ENCODE measurements at regions not wholly inside any gene's neighbourhood (a gene's known extent, or its start where the extent isn't known, plus 50 kb on each side); places are given as distances from the start of the nearest gene placed in this dataset.

DNA sequence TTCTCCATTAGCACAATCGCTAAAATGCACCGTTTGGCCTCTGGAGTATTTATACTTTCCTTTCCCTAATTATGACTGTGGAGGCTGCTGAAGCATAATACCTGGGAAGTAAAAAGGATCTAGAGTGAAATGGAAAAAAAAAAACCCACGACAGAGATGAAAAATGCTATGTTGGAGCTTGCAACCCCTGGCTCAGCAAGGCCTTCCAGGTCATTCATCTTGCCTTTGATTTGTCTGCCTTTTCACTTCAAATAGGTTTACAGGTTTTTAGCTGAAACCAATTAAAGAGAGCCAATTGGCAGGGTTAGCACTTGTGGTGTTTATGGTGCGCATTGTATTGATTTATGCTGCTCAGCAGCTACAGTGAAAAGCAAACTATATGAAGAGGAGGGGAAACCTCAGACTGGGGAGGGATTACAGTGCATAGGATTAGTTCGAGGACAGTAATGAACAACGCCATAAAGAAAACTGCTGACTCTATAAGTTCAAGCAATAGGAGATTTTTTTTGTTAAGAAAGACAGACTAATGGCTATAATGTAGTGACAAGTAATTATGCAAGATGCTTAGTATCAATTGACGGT, 347.9 kb downstream of the MEIS1 start:
- ChIA-PET CTCF (interaction anchor here (0.7 kb wide), 1 partner anchor 87 kb away, joined by 3 read pairs; no protein-coding TSS in a partner anchor), POLR2A (no interaction called here)
- Histone ChIP-seq H3K27ac (ENCODE audit: extremely low read depth, low read depth, low read length) (no peak overlapping the region), H3K36me3 (ENCODE audit: control insufficient read depth in 2 of 2, insufficient read depth in 1 of 2, low read length in 2 of 2) (no peaks in the 10 kb centered on the region), H3K4me3 (ENCODE audit: low read depth, low read length) (no peak overlapping the region), H3K9me3 (ENCODE audit: control insufficient read depth, insufficient read depth, low read depth, low read length) (no peaks in the 10 kb centered on the region), H3K4me1 (ENCODE audit: control insufficient read depth, insufficient read depth, low read length) (no peaks in the 10 kb centered on the region; the same call in 1 of the 2 replicates)
- TF ChIP-seq ZNF112 (tag by site-specific recombination; IDR thresholded peaks at IDR 0.05): no peak
- no peak for TF ChIP-seq ZNF792 (tag by site-specific recombination; IDR thresholded peaks at IDR 0.05)
- TF ChIP-seq ZNF624 (tag by site-specific recombination; IDR thresholded peaks at IDR 0.05): no peak
- TF ChIP-seq GLIS2 (tag by site-specific recombination; IDR thresholded peaks at IDR 0.05): no peak
- no peak for TF ChIP-seq ZNF791 (tag by site-specific recombination; IDR thresholded peaks at IDR 0.05)
- no peak for TF ChIP-seq ZNF121 (tag by site-specific recombination; IDR thresholded peaks at IDR 0.05)
- no peak for TF ChIP-seq ZNF394 (tag by site-specific recombination; IDR thresholded peaks at IDR 0.05; ENCODE audit: borderline replicate concordance)
- TF ChIP-seq KLF9 (tag by site-specific recombination; IDR thresholded peaks at IDR 0.05; ENCODE audit: low read depth): no peak
- no peak for TF ChIP-seq ZNF830 (tag by site-specific recombination; IDR thresholded peaks at IDR 0.05; ENCODE audit: low read depth)
- TF ChIP-seq, protein P1, sequence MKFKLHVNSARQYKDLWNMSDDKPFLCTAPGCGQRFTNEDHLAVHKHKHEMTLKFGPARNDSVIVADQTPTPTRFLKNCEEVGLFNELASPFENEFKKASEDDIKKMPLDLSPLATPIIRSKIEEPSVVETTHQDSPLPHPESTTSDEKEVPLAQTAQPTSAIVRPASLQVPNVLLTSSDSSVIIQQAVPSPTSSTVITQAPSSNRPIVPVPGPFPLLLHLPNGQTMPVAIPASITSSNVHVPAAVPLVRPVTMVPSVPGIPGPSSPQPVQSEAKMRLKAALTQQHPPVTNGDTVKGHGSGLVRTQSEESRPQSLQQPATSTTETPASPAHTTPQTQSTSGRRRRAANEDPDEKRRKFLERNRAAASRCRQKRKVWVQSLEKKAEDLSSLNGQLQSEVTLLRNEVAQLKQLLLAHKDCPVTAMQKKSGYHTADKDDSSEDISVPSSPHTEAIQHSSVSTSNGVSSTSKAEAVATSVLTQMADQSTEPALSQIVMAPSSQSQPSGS (tag by site-specific recombination; IDR thresholded peaks at IDR 0.05; ENCODE audit: low read depth): no peak
- no peak for TF ChIP-seq ZNF561 (tag by site-specific recombination; IDR thresholded peaks at IDR 0.05; ENCODE audit: borderline replicate concordance)

DNA sequence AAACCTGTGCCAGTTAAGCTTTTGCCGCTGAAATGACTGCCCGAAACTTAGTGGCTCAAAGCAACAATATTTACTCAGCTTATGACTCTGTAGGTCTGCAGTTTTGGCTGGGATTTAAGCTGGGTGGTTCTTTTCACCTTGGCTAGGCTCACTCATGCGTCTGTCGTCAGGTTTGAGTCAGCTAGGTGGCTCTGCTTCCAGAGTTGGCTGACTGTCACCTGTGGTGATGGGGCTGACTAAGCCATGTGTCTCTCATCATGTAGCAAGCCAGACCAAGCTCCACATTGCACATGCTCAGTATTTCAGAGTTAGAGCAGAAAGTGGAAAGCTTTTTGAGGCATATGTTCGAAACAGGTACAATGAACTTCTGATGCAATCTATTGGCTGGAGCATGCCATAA, 354.8 kb downstream of the MEIS1 start:
- Histone ChIP-seq H3K4me1 (ENCODE audit: control insufficient read depth, insufficient read depth, low read length) (no peaks in the 10 kb centered on the region), H3K36me3 (ENCODE audit: control insufficient read depth in 2 of 2, insufficient read depth in 1 of 2, low read length in 2 of 2) (no peaks in the 10 kb centered on the region), H3K27ac (ENCODE audit: extremely low read depth, low read depth, low read length) (no peak overlapping the region), H3K4me3 (ENCODE audit: low read depth, low read length) (no peak overlapping the region), H3K9me3 (ENCODE audit: control insufficient read depth, insufficient read depth, low read depth, low read length) (no peaks in the 10 kb centered on the region)
- CTCF ChIA-PET: no interaction called here
- TF ChIP-seq SP2 (tag by site-specific recombination; IDR thresholded peaks at IDR 0.05): no peak
- TF ChIP-seq ZNF174 (tag by site-specific recombination; IDR thresholded peaks at IDR 0.05): no peak
- TF ChIP-seq KLF10 (tag by site-specific recombination; IDR thresholded peaks at IDR 0.05): no peak
- no peak for TF ChIP-seq GFI1B (tag by site-specific recombination; IDR thresholded peaks at IDR 0.05)
- no peak for TF ChIP-seq ZFP69B (tag by site-specific recombination; IDR thresholded peaks at IDR 0.05)
- TF ChIP-seq ZNF623 (tag by site-specific recombination; IDR thresholded peaks at IDR 0.05): no peak
- TF ChIP-seq ZNF169 (tag by site-specific recombination; IDR thresholded peaks at IDR 0.05): no peak
- POLR2A ChIA-PET: no interaction called here

DNA sequence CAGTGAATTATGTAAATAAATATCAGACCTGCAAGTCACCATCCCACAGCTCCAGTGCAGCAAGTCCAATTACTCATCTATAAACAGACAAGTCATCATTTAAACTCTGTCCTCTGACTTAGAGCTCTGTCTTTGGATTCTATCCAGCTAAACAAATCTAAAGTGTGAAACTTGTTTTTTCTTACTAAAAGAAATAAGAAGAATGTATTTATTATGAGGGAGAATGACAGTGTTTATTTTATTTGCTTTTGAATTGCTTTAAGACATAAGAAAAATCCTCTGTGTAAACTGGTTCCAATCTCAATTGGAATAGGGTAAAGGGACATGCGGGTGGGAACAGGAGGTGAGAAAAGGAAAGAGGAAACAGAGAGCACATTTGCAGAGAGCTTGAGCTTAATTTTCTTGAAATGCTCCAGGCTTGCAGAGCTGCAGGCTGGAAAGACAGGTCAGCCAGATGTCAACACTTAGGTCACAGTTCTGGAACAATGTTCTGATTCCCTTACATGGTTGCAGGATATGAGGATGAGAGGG, 355.8 kb downstream of the MEIS1 start:
- Histone ChIP-seq H3K36me3 (ENCODE audit: control insufficient read depth in 2 of 2, insufficient read depth in 1 of 2, low read length in 2 of 2) (no peaks in the 10 kb centered on the region), H3K27ac (ENCODE audit: extremely low read depth, low read depth, low read length) (no peak overlapping the region), H3K9me3 (ENCODE audit: control insufficient read depth, insufficient read depth, low read depth, low read length) (no peaks in the 10 kb centered on the region), H3K4me1 (ENCODE audit: control insufficient read depth, insufficient read depth, low read length) (no peaks in the 10 kb centered on the region), H3K4me3 (ENCODE audit: low read depth, low read length) (no peak overlapping the region)
- POLR2A ChIA-PET: no interaction called here
- TF ChIP-seq, protein P2, sequence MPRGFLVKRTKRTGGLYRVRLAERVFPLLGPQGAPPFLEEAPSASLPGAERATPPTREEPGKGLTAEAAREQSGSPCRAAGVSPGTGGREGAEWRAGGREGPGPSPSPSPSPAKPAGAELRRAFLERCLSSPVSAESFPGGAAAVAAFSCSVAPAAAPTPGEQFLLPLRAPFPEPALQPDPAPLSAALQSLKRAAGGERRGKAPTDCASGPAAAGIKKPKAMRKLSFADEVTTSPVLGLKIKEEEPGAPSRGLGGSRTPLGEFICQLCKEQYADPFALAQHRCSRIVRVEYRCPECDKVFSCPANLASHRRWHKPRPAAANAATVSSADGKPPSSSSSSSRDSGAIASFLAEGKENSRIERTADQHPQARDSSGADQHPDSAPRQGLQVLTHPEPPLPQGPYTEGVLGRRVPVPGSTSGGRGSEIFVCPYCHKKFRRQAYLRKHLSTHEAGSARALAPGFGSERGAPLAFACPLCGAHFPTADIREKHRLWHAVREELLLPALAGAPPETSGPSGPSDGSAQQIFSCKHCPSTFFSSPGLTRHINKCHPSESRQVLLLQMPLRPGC (tag by site-specific recombination; IDR thresholded peaks at IDR 0.05): no peak
- TF ChIP-seq ZNF223 (tag by site-specific recombination; IDR thresholded peaks at IDR 0.05): no peak
- TF ChIP-seq, protein P3, sequence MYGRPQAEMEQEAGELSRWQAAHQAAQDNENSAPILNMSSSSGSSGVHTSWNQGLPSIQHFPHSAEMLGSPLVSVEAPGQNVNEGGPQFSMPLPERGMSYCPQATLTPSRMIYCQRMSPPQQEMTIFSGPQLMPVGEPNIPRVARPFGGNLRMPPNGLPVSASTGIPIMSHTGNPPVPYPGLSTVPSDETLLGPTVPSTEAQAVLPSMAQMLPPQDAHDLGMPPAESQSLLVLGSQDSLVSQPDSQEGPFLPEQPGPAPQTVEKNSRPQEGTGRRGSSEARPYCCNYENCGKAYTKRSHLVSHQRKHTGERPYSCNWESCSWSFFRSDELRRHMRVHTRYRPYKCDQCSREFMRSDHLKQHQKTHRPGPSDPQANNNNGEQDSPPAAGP (tag by site-specific recombination; IDR thresholded peaks at IDR 0.05): no peak
- no peak for TF ChIP-seq ZNF830 (tag by site-specific recombination; IDR thresholded peaks at IDR 0.05; ENCODE audit: low read depth)
- CTCF ChIA-PET: interaction anchor here (0.9 to 1.3 kb wide), 2 partner anchors 15 to 1241 kb away, joined by 3 read pairs; no protein-coding TSS in a partner anchor
